ENCODE measurements at regions not wholly inside any gene's neighbourhood (a gene's known extent, or its start where the extent isn't known, plus 50 kb on each side); places are given as distances from the start of the nearest gene placed in this dataset.
"Not testable (repeated sequence)": the region's sequence is repeated elsewhere in the genome, so short reads cannot be mapped to it uniquely, and the experiment has no call there.

- DNase-seq (ENCODE audit: low read depth) = no peak
- no peak for TF ChIP-seq CTCF (conservative IDR thresholded peaks at IDR 0.05; ENCODE audit: low read depth, low read length)
- H3K4me3 ChIP-seq (ENCODE audit: low read depth, low read length) = no peak overlapping the region
Observed at GRCh38 chr4:66416425-66416824, 746.1 kb upstream of the EPHA5 start.

GRCh38 chr4:66404141-66404540 lies 733.9 kb upstream of the EPHA5 start:
- no peak for TF ChIP-seq CTCF (conservative IDR thresholded peaks at IDR 0.05; ENCODE audit: low read depth, low read length)
- H3K4me3 ChIP-seq (ENCODE audit: low read depth, low read length) = no peak overlapping the region
- DNase-seq (ENCODE audit: low read depth) = peak; percentile 8

- TF ChIP-seq CTCF (conservative IDR thresholded peaks at IDR 0.05; ENCODE audit: low read depth, low read length) = no peak
- peak; percentile 39 for DNase-seq (ENCODE audit: low read depth)
- no peak overlapping the region for H3K4me3 ChIP-seq (ENCODE audit: low read depth, low read length)
Observed at GRCh38 chr4:66376921-66377320, 706.6 kb upstream of the EPHA5 start.

GRCh38 chr4:66376396-66376795 lies 706.1 kb upstream of the EPHA5 start:
- no peak overlapping the region for H3K4me3 ChIP-seq (ENCODE audit: low read depth, low read length)
- peak; percentile 2 for DNase-seq (ENCODE audit: low read depth)
- TF ChIP-seq CTCF (conservative IDR thresholded peaks at IDR 0.05; ENCODE audit: low read depth, low read length) = no peak

- no peak for DNase-seq (ENCODE audit: low read depth)
- no peak overlapping the region for H3K4me3 ChIP-seq (ENCODE audit: low read depth, low read length)
- no peak for TF ChIP-seq CTCF (conservative IDR thresholded peaks at IDR 0.05; ENCODE audit: low read depth, low read length)
Observed at GRCh38 chr4:66373268-66373667, 703.0 kb upstream of the EPHA5 start.

- DNase-seq (ENCODE audit: low read depth) = no peak
- TF ChIP-seq CTCF (conservative IDR thresholded peaks at IDR 0.05; ENCODE audit: low read depth, low read length) = no peak
- H3K4me3 ChIP-seq (ENCODE audit: low read depth, low read length) = no peak overlapping the region
Observed at GRCh38 chr4:66372706-66373105, 702.4 kb upstream of the EPHA5 start.

- H3K4me3 ChIP-seq (ENCODE audit: low read depth, low read length) = no peak overlapping the region
- no peak for TF ChIP-seq CTCF (conservative IDR thresholded peaks at IDR 0.05; ENCODE audit: low read depth, low read length)
- DNase-seq (ENCODE audit: low read depth) = no peak
Observed at GRCh38 chr4:66367043-66367660, 696.9 kb upstream of the EPHA5 start.

GRCh38 chr4:66360395-66360794 lies 690.1 kb upstream of the EPHA5 start:
- not testable (repeated sequence) for DNase-seq (ENCODE audit: low read depth); H3K4me3 ChIP-seq (ENCODE audit: low read depth, low read length)

All from choroid plexus epithelial cell (primary cell).